Loucy (cell line): ENCODE measurements at regions not wholly inside any gene's neighbourhood (a gene's known extent, or its start where the extent isn't known, plus 50 kb on each side); places are given as distances from the start of the nearest gene placed in this dataset.

Source experiments
- H2AFZ ChIP-seq: fragments of 200-600 bp; sonication (generic); 2 replicates; pipeline ENCODE4 v1.6.0; 2016; ENCODE audit warnings: antibody characterized with exemption, mild to moderate bottlenecking, low read length, moderate library complexity
- H3F3A ChIP-seq: fragments of 200-600 bp; 2 replicates; pipeline ENCODE4 v1.6.0; 2016; ENCODE audit warnings: antibody characterized with exemption, low read depth, mild to moderate bottlenecking
- H3K27me3 ChIP-seq: fragments of 200-600 bp; sonication (generic); 2 replicates; pipeline ENCODE4 v1.6.1; 2014; ENCODE audit warnings: low read length, mild to moderate bottlenecking; ENCODE audit not compliant: insufficient read depth, poor library complexity, severe bottlenecking
- H3K36me3 ChIP-seq: fragments of 200-600 bp; sonication (generic); 2 replicates; pipeline ENCODE4 v1.6.1; 2016; ENCODE audit warnings: low read length; ENCODE audit not compliant: insufficient read depth
- H3K4me1 ChIP-seq: fragments of 200-600 bp; sonication (generic); 2 replicates; pipeline ENCODE4 v1.5.1; 2014; ENCODE audit warnings: low read length, mild to moderate bottlenecking; ENCODE audit not compliant: insufficient read depth, poor library complexity, severe bottlenecking
- H3K4me2 ChIP-seq: fragments of 200-600 bp; sonication (generic); 2 replicates; pipeline ENCODE4 v1.6.0; 2014; ENCODE audit warnings: antibody characterized with exemption, low read length, low read depth, mild to moderate bottlenecking; ENCODE audit not compliant: poor library complexity, severe bottlenecking
- H3K4me3 ChIP-seq: fragments of 200-600 bp; sonication (generic); 2 replicates; pipeline ENCODE4 v1.5.1; 2014; ENCODE audit warnings: low read length, mild to moderate bottlenecking, mixed read lengths; ENCODE audit not compliant: poor library complexity, severe bottlenecking
- H3K79me2 ChIP-seq: fragments of 200-600 bp; sonication (generic); 2 replicates; pipeline ENCODE4 v1.6.1; 2014; ENCODE audit warnings: low read length; ENCODE audit not compliant: insufficient read depth
- H3K9ac ChIP-seq: fragments of 200-600 bp; sonication (generic); 2 replicates; pipeline ENCODE4 v1.6.0; 2014; ENCODE audit warnings: mild to moderate bottlenecking, low read depth, low read length, moderate library complexity; ENCODE audit not compliant: poor library complexity, severe bottlenecking
- H3K9me2 ChIP-seq: fragments of 200-600 bp; sonication (generic); replicated peaks from 2 replicates; pipeline ENCODE4 v1.6.1; 2016; ENCODE audit warnings: low read depth, low read length, mixed read lengths
- H3K9me3 ChIP-seq: fragments of 200-600 bp; sonication (generic); 2 replicates; pipeline ENCODE4 v1.6.1; 2014; ENCODE audit warnings: mild to moderate bottlenecking, antibody characterized with exemption, low read length, low read depth; ENCODE audit not compliant: insufficient read depth
- H4K20me1 ChIP-seq: fragments of 200-600 bp; sonication (generic); 2 replicates; pipeline ENCODE4 v1.6.0; 2014; ENCODE audit warnings: antibody characterized with exemption, low read length, mild to moderate bottlenecking; ENCODE audit not compliant: insufficient read depth, poor library complexity, severe bottlenecking
- CTCF ChIP-seq: fragments of 200-600 bp; sonication (generic); conservative IDR thresholded peaks from 2 replicates; pipeline ENCODE4 v1.5.1; 2014; ENCODE audit warnings: mild to moderate bottlenecking, antibody characterized with exemption, low read length
- EZH2phosphoT487 ChIP-seq: fragments of 200-600 bp; IDR thresholded peaks from 2 replicates; pipeline ENCODE4 v1.6.1; 2018; ENCODE audit warnings: antibody characterized with exemption, mild to moderate bottlenecking, moderate library complexity, borderline replicate concordance

- no peaks in the 10 kb centered on the region for H3K27me3 ChIP-seq
These were observed 159.1 kb downstream of the YIPF5 start for GRCh38 chr5:144011388-144011787.

GRCh38 chr5:144013816-144014215 lies 156.6 kb downstream of the YIPF5 start:
- Histone ChIP-seq H3K9me3 (no peaks in the 10 kb centered on the region), H3K79me2 (no peaks in the 10 kb centered on the region), H3K4me2 (no peak overlapping the region), H3K27me3 (no peaks in the 10 kb centered on the region), H3F3A (no peaks in the 10 kb centered on the region), H3K9ac (no peak overlapping the region), H3K4me3 (no peak overlapping the region), H3K4me1 (peaks cover 13% of the 10 kb centered on the region), H3K9me2 (no peaks in the 10 kb centered on the region), H4K20me1 (no peaks in the 10 kb centered on the region), H2AFZ (no peak overlapping the region), H3K36me3 (no peaks in the 10 kb centered on the region)
- TF ChIP-seq CTCF = no peak

More at GRCh38 chr5:144011388-144011787, 159.1 kb downstream of the YIPF5 start:
- no peaks in the 10 kb centered on the region for H3K9me2 ChIP-seq
- no peaks in the 10 kb centered on the region for H4K20me1 ChIP-seq
- no peak overlapping the region for H3K9ac ChIP-seq
- H3K4me2 ChIP-seq = no peak overlapping the region
- H2AFZ ChIP-seq = no peak overlapping the region
- no peaks in the 10 kb centered on the region for H3K36me3 ChIP-seq
- H3F3A ChIP-seq = no peaks in the 10 kb centered on the region
- no peaks in the 10 kb centered on the region for H3K79me2 ChIP-seq
- TF ChIP-seq CTCF (no peak), EZH2phosphoT487 (no peak)
- H3K4me1 ChIP-seq = peaks cover 9% of the 10 kb centered on the region
- no peaks in the 10 kb centered on the region for H3K9me3 ChIP-seq
- no peak overlapping the region for H3K4me3 ChIP-seq

GRCh38 chr5:144015961-144016360 lies 154.5 kb downstream of the YIPF5 start:
- Histone ChIP-seq H3K9me3 (no peaks in the 10 kb centered on the region), H3K36me3 (no peaks in the 10 kb centered on the region), H3K27me3 (no peaks in the 10 kb centered on the region), H3F3A (no peaks in the 10 kb centered on the region), H2AFZ (no peak overlapping the region), H3K79me2 (no peaks in the 10 kb centered on the region), H3K9ac (no peak overlapping the region), H3K9me2 (no peaks in the 10 kb centered on the region), H3K4me2 (peak overlapping the region; percentile 50), H3K4me1 (peaks cover 13% of the 10 kb centered on the region), H3K4me3 (no peak overlapping the region), H4K20me1 (no peaks in the 10 kb centered on the region)
- 0 out of 2 replicates have a peak, but pooled peaks have one; percentile 10 for TF ChIP-seq CTCF
- no peak for TF ChIP-seq EZH2phosphoT487
